ENCODE measurements at regions not wholly inside any gene's neighbourhood (a gene's known extent, or its start where the extent isn't known, plus 50 kb on each side); places are given as distances from the start of the nearest gene placed in this dataset.

- Mint-ChIP-seq H3K27me3 (no peaks in the 10 kb centered on the region), H3K4me1 (ENCODE audit: low read depth) (peaks cover 15% of the 10 kb centered on the region), H3K27ac (no peak overlapping the region), H3K9me3 (peaks cover 3% of the 10 kb centered on the region), H3K36me3 (ENCODE audit: low read depth) (no peaks in the 10 kb centered on the region), H3K4me3 (no peak overlapping the region)
These were observed 200.5 kb upstream of the ARG1 start for GRCh38 chr6:131372535-131372934.

DNA sequence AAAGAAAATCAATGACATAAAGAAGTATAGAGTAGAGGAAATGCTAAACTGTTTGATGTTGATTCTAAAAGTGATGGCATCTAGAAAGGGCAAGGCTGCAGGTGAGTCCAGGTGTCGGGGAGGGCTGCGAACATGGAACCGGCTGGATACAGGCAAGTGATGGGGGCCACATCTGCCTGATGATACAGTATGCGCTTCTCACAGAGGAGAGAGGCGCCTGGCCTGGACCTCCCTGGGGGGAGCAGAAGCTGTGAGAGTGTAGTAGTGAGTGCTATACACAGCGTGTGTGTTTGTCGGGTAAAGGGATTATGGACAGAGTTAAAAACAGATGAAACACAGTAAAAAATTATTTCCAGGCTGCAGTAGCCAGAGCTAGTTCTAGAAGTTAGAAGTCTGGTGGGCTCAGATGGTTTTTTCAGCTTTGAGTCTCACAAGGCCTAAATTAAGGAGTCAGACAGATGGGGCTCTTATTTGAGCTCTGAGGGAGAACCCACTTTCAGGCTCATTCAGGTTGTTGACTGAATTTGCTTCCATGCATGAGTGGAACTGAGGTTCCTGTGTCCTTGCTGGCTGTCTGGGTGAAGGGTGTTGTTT lies 195.8 kb upstream of the ARG1 start:
- Mint-ChIP-seq H3K36me3 (ENCODE audit: low read depth) (peaks cover 4% of the 10 kb centered on the region), H3K4me3 (no peak overlapping the region), H3K9me3 (peaks cover 6% of the 10 kb centered on the region), H3K4me1 (ENCODE audit: low read depth) (peaks cover 3% of the 10 kb centered on the region), H3K27ac (no peak overlapping the region), H3K27me3 (no peaks in the 10 kb centered on the region)

GRCh38 chr6:131378874-131379273 lies 194.2 kb upstream of the ARG1 start:
- Mint-ChIP-seq H3K27ac (no peak overlapping the region), H3K27me3 (no peaks in the 10 kb centered on the region), H3K36me3 (ENCODE audit: low read depth) (peaks cover 4% of the 10 kb centered on the region), H3K9me3 (peaks cover 3% of the 10 kb centered on the region), H3K4me1 (ENCODE audit: low read depth) (peaks cover 3% of the 10 kb centered on the region), H3K4me3 (no peak overlapping the region)

DNA sequence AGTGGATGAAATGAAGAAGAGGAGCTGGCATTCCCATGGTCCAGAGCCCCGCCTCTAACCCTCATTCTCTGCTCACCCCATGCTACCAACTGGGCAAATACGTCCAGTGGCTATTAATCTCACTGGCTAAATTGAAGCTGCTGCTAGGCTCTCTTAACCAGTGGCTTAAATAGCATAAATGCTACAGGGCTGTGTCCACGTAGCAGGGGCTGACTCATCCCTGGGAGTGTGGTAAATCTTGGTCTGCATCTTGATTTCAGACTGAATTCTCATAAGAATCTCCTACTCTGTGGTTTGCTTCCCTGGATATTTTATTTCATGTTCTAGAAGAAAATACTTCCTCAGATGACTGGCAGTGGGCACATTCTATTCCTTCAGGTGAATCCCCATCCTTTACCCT lies 193.1 kb upstream of the ARG1 start:
- peaks cover 3% of the 10 kb centered on the region for H3K4me1 Mint-ChIP-seq (ENCODE audit: low read depth)
- H3K27me3 Mint-ChIP-seq: no peaks in the 10 kb centered on the region
- H3K36me3 Mint-ChIP-seq (ENCODE audit: low read depth): peaks cover 4% of the 10 kb centered on the region
- H3K4me3 Mint-ChIP-seq: no peak overlapping the region
- peaks cover 3% of the 10 kb centered on the region for H3K9me3 Mint-ChIP-seq
- H3K27ac Mint-ChIP-seq: no peak overlapping the region

- peaks cover 4% of the 10 kb centered on the region for H3K36me3 Mint-ChIP-seq (ENCODE audit: low read depth)
- no peak overlapping the region for H3K4me3 Mint-ChIP-seq
- peaks cover 3% of the 10 kb centered on the region for H3K9me3 Mint-ChIP-seq
- no peak overlapping the region for H3K27ac Mint-ChIP-seq
- no peaks in the 10 kb centered on the region for H3K27me3 Mint-ChIP-seq
- peaks cover 3% of the 10 kb centered on the region for H3K4me1 Mint-ChIP-seq (ENCODE audit: low read depth)
These were observed 191.8 kb upstream of the ARG1 start for GRCh38 chr6:131381052-131381708.

DNA sequence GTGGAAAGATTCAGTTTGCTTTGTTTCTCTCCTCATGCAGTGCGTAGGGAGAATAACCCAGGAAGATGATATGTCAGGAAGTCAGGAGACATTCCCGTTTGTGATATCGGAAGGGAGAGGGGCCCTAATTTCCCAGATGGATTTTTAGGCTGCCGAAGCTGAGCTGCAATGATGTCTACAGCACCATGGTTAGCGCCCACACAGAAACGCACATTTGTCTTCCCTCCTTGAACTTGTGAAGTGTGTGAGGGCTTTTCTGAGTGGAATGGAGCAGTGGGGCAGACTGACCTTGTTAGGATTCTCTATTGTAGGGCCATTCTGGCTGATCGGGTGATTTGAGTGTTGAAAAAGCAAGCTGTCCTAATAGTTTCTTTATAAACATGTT lies 191.3 kb upstream of the ARG1 start:
- no peaks in the 10 kb centered on the region for H3K27me3 Mint-ChIP-seq
- peaks cover 4% of the 10 kb centered on the region for H3K36me3 Mint-ChIP-seq (ENCODE audit: low read depth)
- peaks cover 3% of the 10 kb centered on the region for H3K9me3 Mint-ChIP-seq
- peaks cover 3% of the 10 kb centered on the region for H3K4me1 Mint-ChIP-seq (ENCODE audit: low read depth)
- H3K4me3 Mint-ChIP-seq: no peak overlapping the region
- no peak overlapping the region for H3K27ac Mint-ChIP-seq

- peaks cover 3% of the 10 kb centered on the region for H3K4me1 Mint-ChIP-seq (ENCODE audit: low read depth)
- H3K4me3 Mint-ChIP-seq: no peak overlapping the region
- peaks cover 3% of the 10 kb centered on the region for H3K9me3 Mint-ChIP-seq
- peaks cover 4% of the 10 kb centered on the region for H3K36me3 Mint-ChIP-seq (ENCODE audit: low read depth)
- H3K27me3 Mint-ChIP-seq: no peaks in the 10 kb centered on the region
- no peak overlapping the region for H3K27ac Mint-ChIP-seq
These were observed 190.4 kb upstream of the ARG1 start for GRCh38 chr6:131382631-131383030.

- Mint-ChIP-seq H3K27me3 (no peaks in the 10 kb centered on the region), H3K9me3 (peaks cover 3% of the 10 kb centered on the region), H3K27ac (no peak overlapping the region), H3K4me3 (no peak overlapping the region), H3K4me1 (ENCODE audit: low read depth) (peaks cover 7% of the 10 kb centered on the region), H3K36me3 (ENCODE audit: low read depth) (peaks cover 4% of the 10 kb centered on the region)
These were observed 189.3 kb upstream of the ARG1 start for GRCh38 chr6:131383421-131384411.

DNA sequence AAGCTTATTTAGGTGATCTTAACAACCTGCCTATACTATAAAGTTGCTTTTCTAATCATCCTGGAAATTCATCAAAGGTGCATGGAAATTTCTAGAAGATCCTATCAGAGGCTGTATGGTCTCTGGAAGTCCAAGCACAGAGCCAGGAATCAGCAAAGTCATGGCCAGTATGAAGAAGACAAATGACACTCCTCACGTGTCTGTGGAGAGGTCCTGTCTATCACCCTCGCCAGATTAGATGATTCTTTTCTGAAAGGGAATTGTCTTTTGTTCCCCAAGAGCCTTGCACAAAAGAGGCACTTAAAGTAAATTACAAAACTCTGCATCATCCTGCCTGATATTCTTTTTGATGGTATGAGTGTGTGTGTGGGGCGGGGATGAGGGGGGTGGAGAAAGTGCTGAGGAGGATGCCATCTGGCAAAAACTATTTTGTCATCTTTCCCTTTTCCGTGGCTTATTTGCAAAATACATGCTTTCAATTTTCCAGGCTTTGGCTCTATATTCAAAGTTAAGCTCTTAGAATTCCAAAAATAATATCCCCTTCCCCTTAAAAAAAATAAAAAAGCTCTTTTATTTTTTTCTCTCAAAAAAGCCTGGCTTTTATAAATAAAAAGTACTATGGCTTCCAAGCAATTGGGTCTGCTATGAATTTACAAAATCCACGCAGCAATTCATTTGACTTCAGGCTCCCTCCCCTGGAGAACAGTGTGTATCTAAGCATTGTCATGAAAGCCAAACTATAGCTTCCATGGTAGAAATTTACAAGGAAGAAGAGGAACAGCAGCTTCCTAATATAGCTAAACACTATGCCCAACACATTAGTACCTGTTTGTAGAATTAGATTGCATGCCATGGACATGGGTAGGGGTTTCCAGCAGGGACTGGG lies 185.2 kb upstream of the ARG1 start:
- peaks cover 5% of the 10 kb centered on the region for H3K36me3 Mint-ChIP-seq (ENCODE audit: low read depth)
- no peaks in the 10 kb centered on the region for H3K9me3 Mint-ChIP-seq
- no peak overlapping the region for H3K4me3 Mint-ChIP-seq
- peaks cover 12% of the 10 kb centered on the region for H3K4me1 Mint-ChIP-seq (ENCODE audit: low read depth)
- no peaks in the 10 kb centered on the region for H3K27me3 Mint-ChIP-seq
- no peak overlapping the region for H3K27ac Mint-ChIP-seq

GRCh38 chr6:131390322-131390721 lies 182.7 kb upstream of the ARG1 start:
- H3K27me3 Mint-ChIP-seq: no peaks in the 10 kb centered on the region
- H3K27ac Mint-ChIP-seq: no peak overlapping the region
- peaks cover 3% of the 10 kb centered on the region for H3K9me3 Mint-ChIP-seq
- H3K4me1 Mint-ChIP-seq (ENCODE audit: low read depth): peaks cover 12% of the 10 kb centered on the region
- H3K36me3 Mint-ChIP-seq (ENCODE audit: low read depth): peaks cover 14% of the 10 kb centered on the region
- no peak overlapping the region for H3K4me3 Mint-ChIP-seq

DNA sequence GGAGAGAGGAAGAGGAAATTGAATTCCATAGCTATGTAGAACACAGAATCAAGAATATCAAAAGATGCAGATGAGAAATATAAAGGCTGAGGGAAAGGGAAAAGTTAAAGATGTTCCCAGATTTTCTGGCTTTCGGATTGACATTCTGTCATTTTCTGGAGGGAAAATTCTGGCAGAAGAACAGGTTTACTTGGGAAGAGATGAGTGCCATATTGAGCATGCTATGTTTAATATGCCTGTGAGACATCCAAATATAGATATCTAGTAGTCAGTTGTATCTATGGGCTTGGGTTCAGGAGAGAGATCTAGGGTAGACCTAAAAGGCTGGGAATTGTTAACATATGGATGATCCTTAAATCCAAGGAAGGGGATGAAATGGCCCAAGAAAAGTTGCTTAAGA lies 181.9 kb upstream of the ARG1 start:
- H3K9me3 Mint-ChIP-seq: peaks cover 4% of the 10 kb centered on the region
- H3K36me3 Mint-ChIP-seq (ENCODE audit: low read depth): peaks cover 17% of the 10 kb centered on the region
- no peak overlapping the region for H3K4me3 Mint-ChIP-seq
- peaks cover 12% of the 10 kb centered on the region for H3K4me1 Mint-ChIP-seq (ENCODE audit: low read depth)
- H3K27ac Mint-ChIP-seq: no peak overlapping the region
- H3K27me3 Mint-ChIP-seq: no peaks in the 10 kb centered on the region

DNA sequence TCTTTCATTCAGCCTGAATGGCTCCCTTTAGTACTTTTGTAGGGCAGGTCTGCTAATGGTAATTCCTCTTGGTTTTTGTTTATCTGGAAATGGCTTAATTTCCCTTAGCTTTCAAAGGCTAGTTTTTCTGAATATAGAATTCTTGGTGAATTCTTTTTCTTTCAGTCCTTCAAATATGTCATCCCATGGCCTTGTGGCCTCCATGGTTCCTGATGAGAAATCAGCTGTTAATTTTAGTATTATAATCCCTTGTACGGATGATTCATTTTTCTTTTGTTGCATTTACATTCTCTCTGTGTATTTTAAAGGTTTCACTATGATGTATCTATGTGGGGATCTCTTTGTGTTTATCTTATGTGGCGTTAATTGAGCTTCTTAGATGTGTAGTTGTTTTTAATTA lies 179.6 kb upstream of the ARG1 start:
- Mint-ChIP-seq H3K36me3 (ENCODE audit: low read depth) (peaks cover 17% of the 10 kb centered on the region), H3K4me1 (ENCODE audit: low read depth) (peaks cover 11% of the 10 kb centered on the region), H3K27me3 (no peaks in the 10 kb centered on the region), H3K27ac (no peak overlapping the region), H3K9me3 (peaks cover 4% of the 10 kb centered on the region), H3K4me3 (no peak overlapping the region)

- Mint-ChIP-seq H3K9me3 (peaks cover 4% of the 10 kb centered on the region), H3K4me3 (no peak overlapping the region), H3K36me3 (ENCODE audit: low read depth) (peaks cover 17% of the 10 kb centered on the region)
These were observed 178.1 kb upstream of the ARG1 start for GRCh38 chr6:131394768-131395432.

GRCh38 chr6:131398176-131398575 lies 174.8 kb upstream of the ARG1 start:
- Mint-ChIP-seq H3K36me3 (ENCODE audit: low read depth) (peaks cover 16% of the 10 kb centered on the region), H3K4me1 (ENCODE audit: low read depth) (peaks cover 21% of the 10 kb centered on the region), H3K27ac (no peak overlapping the region), H3K9me3 (peaks cover 17% of the 10 kb centered on the region), H3K4me3 (no peak overlapping the region), H3K27me3 (no peaks in the 10 kb centered on the region)

More at GRCh38 chr6:131394768-131395432, 178.1 kb upstream of the ARG1 start:
- Mint-ChIP-seq H3K4me1 (ENCODE audit: low read depth) (peaks cover 13% of the 10 kb centered on the region), H3K27ac (no peak overlapping the region), H3K27me3 (no peaks in the 10 kb centered on the region)
